WTC11 (cell line): ENCODE measurements at regions not wholly inside any gene's neighbourhood (a gene's known extent, or its start where the extent isn't known, plus 50 kb on each side); places are given as distances from the start of the nearest gene placed in this dataset.

Experiments
- ATAC-seq: fragments of 200-7000 bp; cut with Tn5 transposase; 2 replicates; pipeline ENCODE4 v1.10.0; 2021; ENCODE audit warnings: mild to moderate bottlenecking, moderate library complexity
- CTCF ChIA-PET: fragments of 300-600 bp; sonication (Branson Sonifier 250); formaldehyde crosslinking; loops from one replicate; lab custom pipeline; 2021; ENCODE audit warnings: antibody characterized with exemption; lab: Charles Lee
- POLR2A ChIA-PET: fragments of 350-600 bp; sonication (Branson Sonifier 250); formaldehyde crosslinking; loops from one replicate; lab custom pipeline; 2021; ENCODE audit warnings: antibody characterized with exemption; lab: Charles Lee
- DNase-seq: peaks from one replicate; pipeline ENCODE4 v3.0.0; 2021; ENCODE audit warnings: low spot score
- H3K27ac Mint-ChIP-seq: 2 replicates; pipeline ENCODE4 v1.8.0; 2021; ENCODE audit warnings: mixed read lengths
- H3K27me3 Mint-ChIP-seq: 2 replicates; pipeline ENCODE4 v1.8.0; 2021; ENCODE audit warnings: low read depth, mild to moderate bottlenecking, moderate library complexity, mixed read lengths
- H3K36me3 Mint-ChIP-seq: 2 replicates; pipeline ENCODE4 v1.8.0; 2021; ENCODE audit warnings: mixed read lengths
- H3K4me1 Mint-ChIP-seq: 2 replicates; pipeline ENCODE4 v1.8.0; 2022; ENCODE audit warnings: mixed read lengths
- H3K4me3 Mint-ChIP-seq: 2 replicates; pipeline ENCODE4 v1.8.0; 2021; ENCODE audit warnings: mild to moderate bottlenecking, moderate library complexity, mixed read lengths
- H3K9me3 Mint-ChIP-seq: 2 replicates; pipeline ENCODE4 v1.8.0; 2021; ENCODE audit warnings: mixed read lengths
- CREM ChIP-seq: sonication (generic); formaldehyde crosslinking; IDR thresholded peaks from 2 replicates; pipeline ENCODE4 v1.8.1; 2022; ENCODE audit warnings: mild to moderate bottlenecking, missing genetic modification reagents, moderate library complexity
- CTCF ChIP-seq: fragments of 200-600 bp; IDR thresholded peaks from 2 replicates; pipeline ENCODE4 v1.8.0; 2022; ENCODE audit warnings: antibody characterized with exemption
- E2F1 ChIP-seq: sonication (generic); formaldehyde crosslinking; IDR thresholded peaks from 2 replicates; pipeline ENCODE4 v1.8.0; 2022; ENCODE audit warnings: mild to moderate bottlenecking, missing genetic modification reagents
- ELF4 ChIP-seq: sonication (generic); formaldehyde crosslinking; IDR thresholded peaks from 2 replicates; pipeline ENCODE4 v1.8.1; 2022; ENCODE audit warnings: low read depth, mild to moderate bottlenecking, moderate library complexity, missing genetic modification reagents
- ESRRA ChIP-seq: sonication (generic); formaldehyde crosslinking; IDR thresholded peaks from 2 replicates; pipeline ENCODE4 v1.8.1; 2022; ENCODE audit warnings: mild to moderate bottlenecking, missing genetic modification reagents, borderline replicate concordance
- FOXK1 ChIP-seq: sonication (generic); formaldehyde crosslinking; IDR thresholded peaks from 2 replicates; pipeline ENCODE4 v1.8.0; 2022; ENCODE audit warnings: mild to moderate bottlenecking, moderate library complexity, missing genetic modification reagents
- GABPB1 ChIP-seq: sonication (generic); formaldehyde crosslinking; IDR thresholded peaks from 2 replicates; pipeline ENCODE4 v1.8.1; 2023; ENCODE audit warnings: mild to moderate bottlenecking, missing genetic modification reagents
- IRF2 ChIP-seq: sonication (generic); formaldehyde crosslinking; IDR thresholded peaks from 2 replicates; pipeline ENCODE4 v1.8.0; 2022; ENCODE audit warnings: low read depth, missing genetic modification reagents, borderline replicate concordance
- MYBL2 ChIP-seq: sonication (generic); formaldehyde crosslinking; IDR thresholded peaks from 2 replicates; pipeline ENCODE4 v1.8.1; 2023; ENCODE audit warnings: mild to moderate bottlenecking, moderate library complexity, missing genetic modification reagents
- PRRX2 ChIP-seq: fragments of 250-450 bp; sonication (Bioruptor Pico); IDR thresholded peaks from 2 replicates; pipeline ENCODE4 v1.8.0; 2021; ENCODE audit warnings: mild to moderate bottlenecking
- SMAD4 ChIP-seq: sonication (generic); formaldehyde crosslinking; IDR thresholded peaks from 2 replicates; pipeline ENCODE4 v1.8.0; 2022; ENCODE audit warnings: mild to moderate bottlenecking, missing genetic modification reagents
- ZNF317 ChIP-seq: sonication (generic); formaldehyde crosslinking; IDR thresholded peaks from 2 replicates; pipeline ENCODE4 v1.8.1; 2023; ENCODE audit warnings: low read depth, mild to moderate bottlenecking, moderate library complexity, missing genetic modification reagents, borderline replicate concordance
- ZNF423 ChIP-seq: fragments of 250-450 bp; sonication (Bioruptor Pico); IDR thresholded peaks from 2 replicates; pipeline ENCODE4 v2.1.2; 2022; ENCODE audit warnings: mild to moderate bottlenecking, moderate library complexity
- TF ChIP-seq, protein P1 (sequence below): sonication (generic); formaldehyde crosslinking; conservative IDR thresholded peaks from 2 replicates; pipeline ENCODE4 v1.8.1; 2023; ENCODE audit warnings: mild to moderate bottlenecking, low read depth, missing genetic modification reagents, moderate library complexity
- TF ChIP-seq, protein P2 (sequence below): fragments of 250-450 bp; sonication (Bioruptor Pico); IDR thresholded peaks from 2 replicates; pipeline ENCODE4 v1.8.0; 2021; ENCODE audit warnings: mild to moderate bottlenecking
- TF ChIP-seq, protein P3 (sequence below): fragments of 250-450 bp; sonication (Bioruptor Pico); IDR thresholded peaks from 2 replicates; pipeline ENCODE4 v1.9.0; 2021; ENCODE audit warnings: mild to moderate bottlenecking
- TF ChIP-seq, protein P4 (sequence below): sonication (generic); formaldehyde crosslinking; IDR thresholded peaks from 2 replicates; pipeline ENCODE4 v1.8.0; 2022; ENCODE audit warnings: mild to moderate bottlenecking, missing genetic modification reagents
- TF ChIP-seq, protein P5 (sequence below): fragments of 250-450 bp; sonication (Bioruptor Pico); IDR thresholded peaks from 2 replicates; pipeline ENCODE4 v1.9.0; 2021; ENCODE audit warnings: mild to moderate bottlenecking
- TF ChIP-seq, protein P6 (sequence below): sonication (generic); formaldehyde crosslinking; IDR thresholded peaks from 2 replicates; pipeline ENCODE4 v1.8.0; 2023; ENCODE audit warnings: mild to moderate bottlenecking, missing genetic modification reagents
- TF ChIP-seq, protein P7 (sequence below): sonication (generic); formaldehyde crosslinking; IDR thresholded peaks from 2 replicates; pipeline ENCODE4 v1.8.1; 2022; ENCODE audit warnings: missing genetic modification reagents, borderline replicate concordance

- Mint-ChIP-seq H3K4me3 (no peak overlapping the region), H3K9me3 (no peaks in the 10 kb centered on the region), H3K36me3 (no peaks in the 10 kb centered on the region), H3K27me3 (no peaks in the 10 kb centered on the region), H3K27ac (no peak overlapping the region; the same call in 1 of the 2 replicates), H3K4me1 (no peaks in the 10 kb centered on the region)
- no peak for DNase-seq
- TF ChIP-seq CREM (CRISPR knock-in tag) (no peak), FOXK1 (CRISPR knock-in tag) (no peak), GABPB1 (CRISPR knock-in tag) (no peak), MYBL2 (CRISPR knock-in tag) (no peak), E2F1 (CRISPR knock-in tag) (no peak), ELF4 (CRISPR knock-in tag) (no peak), PRRX2 (CRISPR knock-in tag) (no peak), CTCF (no peak), ESRRA (no peak), IRF2 (CRISPR knock-in tag) (no peak), ZNF317 (no peak), ZNF423 (CRISPR knock-in tag) (no peak), SMAD4 (CRISPR knock-in tag) (no peak)
- TF ChIP-seq, protein P1, sequence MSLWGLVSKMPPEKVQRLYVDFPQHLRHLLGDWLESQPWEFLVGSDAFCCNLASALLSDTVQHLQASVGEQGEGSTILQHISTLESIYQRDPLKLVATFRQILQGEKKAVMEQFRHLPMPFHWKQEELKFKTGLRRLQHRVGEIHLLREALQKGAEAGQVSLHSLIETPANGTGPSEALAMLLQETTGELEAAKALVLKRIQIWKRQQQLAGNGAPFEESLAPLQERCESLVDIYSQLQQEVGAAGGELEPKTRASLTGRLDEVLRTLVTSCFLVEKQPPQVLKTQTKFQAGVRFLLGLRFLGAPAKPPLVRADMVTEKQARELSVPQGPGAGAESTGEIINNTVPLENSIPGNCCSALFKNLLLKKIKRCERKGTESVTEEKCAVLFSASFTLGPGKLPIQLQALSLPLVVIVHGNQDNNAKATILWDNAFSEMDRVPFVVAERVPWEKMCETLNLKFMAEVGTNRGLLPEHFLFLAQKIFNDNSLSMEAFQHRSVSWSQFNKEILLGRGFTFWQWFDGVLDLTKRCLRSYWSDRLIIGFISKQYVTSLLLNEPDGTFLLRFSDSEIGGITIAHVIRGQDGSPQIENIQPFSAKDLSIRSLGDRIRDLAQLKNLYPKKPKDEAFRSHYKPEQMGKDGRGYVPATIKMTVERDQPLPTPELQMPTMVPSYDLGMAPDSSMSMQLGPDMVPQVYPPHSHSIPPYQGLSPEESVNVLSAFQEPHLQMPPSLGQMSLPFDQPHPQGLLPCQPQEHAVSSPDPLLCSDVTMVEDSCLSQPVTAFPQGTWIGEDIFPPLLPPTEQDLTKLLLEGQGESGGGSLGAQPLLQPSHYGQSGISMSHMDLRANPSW (CRISPR knock-in tag), result no peak
- TF ChIP-seq, protein P2, sequence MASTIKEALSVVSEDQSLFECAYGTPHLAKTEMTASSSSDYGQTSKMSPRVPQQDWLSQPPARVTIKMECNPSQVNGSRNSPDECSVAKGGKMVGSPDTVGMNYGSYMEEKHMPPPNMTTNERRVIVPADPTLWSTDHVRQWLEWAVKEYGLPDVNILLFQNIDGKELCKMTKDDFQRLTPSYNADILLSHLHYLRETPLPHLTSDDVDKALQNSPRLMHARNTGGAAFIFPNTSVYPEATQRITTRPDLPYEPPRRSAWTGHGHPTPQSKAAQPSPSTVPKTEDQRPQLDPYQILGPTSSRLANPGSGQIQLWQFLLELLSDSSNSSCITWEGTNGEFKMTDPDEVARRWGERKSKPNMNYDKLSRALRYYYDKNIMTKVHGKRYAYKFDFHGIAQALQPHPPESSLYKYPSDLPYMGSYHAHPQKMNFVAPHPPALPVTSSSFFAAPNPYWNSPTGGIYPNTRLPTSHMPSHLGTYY, result no peak
- TF ChIP-seq, protein P3, sequence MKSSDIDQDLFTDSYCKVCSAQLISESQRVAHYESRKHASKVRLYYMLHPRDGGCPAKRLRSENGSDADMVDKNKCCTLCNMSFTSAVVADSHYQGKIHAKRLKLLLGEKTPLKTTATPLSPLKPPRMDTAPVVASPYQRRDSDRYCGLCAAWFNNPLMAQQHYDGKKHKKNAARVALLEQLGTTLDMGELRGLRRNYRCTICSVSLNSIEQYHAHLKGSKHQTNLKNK (CRISPR knock-in tag), result no peak
- TF ChIP-seq, protein P4, sequence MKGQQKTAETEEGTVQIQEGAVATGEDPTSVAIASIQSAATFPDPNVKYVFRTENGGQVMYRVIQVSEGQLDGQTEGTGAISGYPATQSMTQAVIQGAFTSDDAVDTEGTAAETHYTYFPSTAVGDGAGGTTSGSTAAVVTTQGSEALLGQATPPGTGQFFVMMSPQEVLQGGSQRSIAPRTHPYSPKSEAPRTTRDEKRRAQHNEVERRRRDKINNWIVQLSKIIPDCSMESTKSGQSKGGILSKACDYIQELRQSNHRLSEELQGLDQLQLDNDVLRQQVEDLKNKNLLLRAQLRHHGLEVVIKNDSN (CRISPR knock-in tag), result no peak
- TF ChIP-seq, protein P5, sequence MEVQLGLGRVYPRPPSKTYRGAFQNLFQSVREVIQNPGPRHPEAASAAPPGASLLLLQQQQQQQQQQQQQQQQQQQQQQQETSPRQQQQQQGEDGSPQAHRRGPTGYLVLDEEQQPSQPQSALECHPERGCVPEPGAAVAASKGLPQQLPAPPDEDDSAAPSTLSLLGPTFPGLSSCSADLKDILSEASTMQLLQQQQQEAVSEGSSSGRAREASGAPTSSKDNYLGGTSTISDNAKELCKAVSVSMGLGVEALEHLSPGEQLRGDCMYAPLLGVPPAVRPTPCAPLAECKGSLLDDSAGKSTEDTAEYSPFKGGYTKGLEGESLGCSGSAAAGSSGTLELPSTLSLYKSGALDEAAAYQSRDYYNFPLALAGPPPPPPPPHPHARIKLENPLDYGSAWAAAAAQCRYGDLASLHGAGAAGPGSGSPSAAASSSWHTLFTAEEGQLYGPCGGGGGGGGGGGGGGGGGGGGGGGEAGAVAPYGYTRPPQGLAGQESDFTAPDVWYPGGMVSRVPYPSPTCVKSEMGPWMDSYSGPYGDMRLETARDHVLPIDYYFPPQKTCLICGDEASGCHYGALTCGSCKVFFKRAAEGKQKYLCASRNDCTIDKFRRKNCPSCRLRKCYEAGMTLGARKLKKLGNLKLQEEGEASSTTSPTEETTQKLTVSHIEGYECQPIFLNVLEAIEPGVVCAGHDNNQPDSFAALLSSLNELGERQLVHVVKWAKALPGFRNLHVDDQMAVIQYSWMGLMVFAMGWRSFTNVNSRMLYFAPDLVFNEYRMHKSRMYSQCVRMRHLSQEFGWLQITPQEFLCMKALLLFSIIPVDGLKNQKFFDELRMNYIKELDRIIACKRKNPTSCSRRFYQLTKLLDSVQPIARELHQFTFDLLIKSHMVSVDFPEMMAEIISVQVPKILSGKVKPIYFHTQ (CRISPR knock-in tag), result no peak
- TF ChIP-seq, protein P6, sequence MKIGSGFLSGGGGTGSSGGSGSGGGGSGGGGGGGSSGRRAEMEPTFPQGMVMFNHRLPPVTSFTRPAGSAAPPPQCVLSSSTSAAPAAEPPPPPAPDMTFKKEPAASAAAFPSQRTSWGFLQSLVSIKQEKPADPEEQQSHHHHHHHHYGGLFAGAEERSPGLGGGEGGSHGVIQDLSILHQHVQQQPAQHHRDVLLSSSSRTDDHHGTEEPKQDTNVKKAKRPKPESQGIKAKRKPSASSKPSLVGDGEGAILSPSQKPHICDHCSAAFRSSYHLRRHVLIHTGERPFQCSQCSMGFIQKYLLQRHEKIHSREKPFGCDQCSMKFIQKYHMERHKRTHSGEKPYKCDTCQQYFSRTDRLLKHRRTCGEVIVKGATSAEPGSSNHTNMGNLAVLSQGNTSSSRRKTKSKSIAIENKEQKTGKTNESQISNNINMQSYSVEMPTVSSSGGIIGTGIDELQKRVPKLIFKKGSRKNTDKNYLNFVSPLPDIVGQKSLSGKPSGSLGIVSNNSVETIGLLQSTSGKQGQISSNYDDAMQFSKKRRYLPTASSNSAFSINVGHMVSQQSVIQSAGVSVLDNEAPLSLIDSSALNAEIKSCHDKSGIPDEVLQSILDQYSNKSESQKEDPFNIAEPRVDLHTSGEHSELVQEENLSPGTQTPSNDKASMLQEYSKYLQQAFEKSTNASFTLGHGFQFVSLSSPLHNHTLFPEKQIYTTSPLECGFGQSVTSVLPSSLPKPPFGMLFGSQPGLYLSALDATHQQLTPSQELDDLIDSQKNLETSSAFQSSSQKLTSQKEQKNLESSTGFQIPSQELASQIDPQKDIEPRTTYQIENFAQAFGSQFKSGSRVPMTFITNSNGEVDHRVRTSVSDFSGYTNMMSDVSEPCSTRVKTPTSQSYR (CRISPR knock-in tag), result no peak
- TF ChIP-seq, protein P7, sequence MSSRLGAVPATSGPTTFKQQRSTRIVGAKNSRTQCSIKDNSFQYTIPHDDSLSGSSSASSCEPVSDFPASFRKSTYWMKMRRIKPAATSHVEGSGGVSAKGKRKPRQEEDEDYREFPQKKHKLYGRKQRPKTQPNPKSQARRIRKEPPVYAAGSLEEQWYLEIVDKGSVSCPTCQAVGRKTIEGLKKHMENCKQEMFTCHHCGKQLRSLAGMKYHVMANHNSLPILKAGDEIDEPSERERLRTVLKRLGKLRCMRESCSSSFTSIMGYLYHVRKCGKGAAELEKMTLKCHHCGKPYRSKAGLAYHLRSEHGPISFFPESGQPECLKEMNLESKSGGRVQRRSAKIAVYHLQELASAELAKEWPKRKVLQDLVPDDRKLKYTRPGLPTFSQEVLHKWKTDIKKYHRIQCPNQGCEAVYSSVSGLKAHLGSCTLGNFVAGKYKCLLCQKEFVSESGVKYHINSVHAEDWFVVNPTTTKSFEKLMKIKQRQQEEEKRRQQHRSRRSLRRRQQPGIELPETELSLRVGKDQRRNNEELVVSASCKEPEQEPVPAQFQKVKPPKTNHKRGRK, result no peak
- ChIA-PET CTCF (no interaction called here), POLR2A (no interaction called here)
- ATAC-seq, result no peak
Measured at GRCh38 chrX:7204619-7205018, 56.7 kb upstream of the PUDP start.
